ENCODE measurements at regions not wholly inside any gene's neighbourhood (a gene's known extent, or its start where the extent isn't known, plus 50 kb on each side); places are given as distances from the start of the nearest gene placed in this dataset.

DNA sequence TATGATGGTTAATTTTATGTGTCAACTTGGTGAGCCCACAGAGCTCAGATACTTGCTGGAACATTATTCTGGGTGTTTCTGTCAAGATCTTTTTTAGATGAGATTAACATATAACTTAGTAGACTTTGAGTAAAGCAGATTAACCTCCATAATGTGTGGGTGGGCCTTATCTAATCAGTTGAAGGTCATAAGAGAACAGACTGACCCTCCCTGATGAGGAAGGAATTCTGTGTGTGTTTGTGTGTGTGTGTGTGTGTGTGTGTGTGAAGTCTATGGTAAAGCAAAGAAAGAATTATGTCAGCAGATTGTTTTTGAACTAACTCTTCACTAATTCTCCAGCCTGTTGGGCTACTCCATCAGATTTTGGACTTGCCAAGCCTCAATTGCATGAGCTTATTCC, 232.2 kb upstream of the MEX3C start:
- H3K27me3 ChIP-seq = no peaks in the 10 kb centered on the region
- TF ChIP-seq POLR2A (IDR thresholded peaks at IDR 0.05) = no peak
- no peak for TF ChIP-seq EP300 (IDR thresholded peaks at IDR 0.05)
- no peak for TF ChIP-seq POLR2AphosphoS5 (IDR thresholded peaks at IDR 0.05)
- TF ChIP-seq CTCF (IDR thresholded peaks at IDR 0.05) = no peak
- intact Hi-C loops (cut with DNase I; ENCODE audit: low total_unique reads) = no loop called here
- no peaks in the 10 kb centered on the region for H3K9me3 ChIP-seq
- no peak overlapping the region for H3K27ac ChIP-seq
- H3K36me3 ChIP-seq = no peaks in the 10 kb centered on the region
- H3K4me1 ChIP-seq = no peaks in the 10 kb centered on the region
- no peak for DNase-seq
- no peak overlapping the region for H3K4me3 ChIP-seq

GRCh38 chr18:51430538-51430937, 233.1 kb upstream of the MEX3C start:
- Histone ChIP-seq H3K4me3 (no peak overlapping the region), H3K36me3 (no peaks in the 10 kb centered on the region), H3K27me3 (peaks cover 0 to 1% (median 0%) of the 10 kb centered on the region in 3 donors), H3K4me1 (no peaks in the 10 kb centered on the region), H3K27ac (no peak overlapping the region), H3K9me3 (no peaks in the 10 kb centered on the region)
- DNase-seq = no peak
- intact Hi-C loops (cut with DNase I; ENCODE audit: low total_unique reads) = no loop called here
- TF ChIP-seq POLR2A (IDR thresholded peaks at IDR 0.05) (no peak), CTCF (IDR thresholded peaks at IDR 0.05) (no peak), EP300 (IDR thresholded peaks at IDR 0.05) (no peak), POLR2AphosphoS5 (IDR thresholded peaks at IDR 0.05) (no peak)
- WGBS, 5 donors = 79 to 91% (median 86%) methylated on average over 1 of the region's 1 CpG

- 81 to 90% (median 87%) methylated on average over 4 of the region's 4 CpGs for WGBS, 5 donors
- no peaks in the 10 kb centered on the region for H3K4me1 ChIP-seq
- H3K27me3 ChIP-seq = peaks cover 0 to 20% (median 7%) of the 10 kb centered on the region in 3 donors
- H3K4me3 ChIP-seq = no peak overlapping the region
- DNase-seq = no peak
- H3K27ac ChIP-seq = no peak overlapping the region
- no peaks in the 10 kb centered on the region for H3K36me3 ChIP-seq
- intact Hi-C loops (cut with DNase I; ENCODE audit: low total_unique reads) = no loop called here
- no peaks in the 10 kb centered on the region for H3K9me3 ChIP-seq
- TF ChIP-seq CTCF (IDR thresholded peaks at IDR 0.05) (no peak), POLR2A (IDR thresholded peaks at IDR 0.05) (no peak), EP300 (IDR thresholded peaks at IDR 0.05) (no peak), POLR2AphosphoS5 (IDR thresholded peaks at IDR 0.05) (no peak)
Observed at GRCh38 chr18:51433296-51433695, 235.8 kb upstream of the MEX3C start.

DNA sequence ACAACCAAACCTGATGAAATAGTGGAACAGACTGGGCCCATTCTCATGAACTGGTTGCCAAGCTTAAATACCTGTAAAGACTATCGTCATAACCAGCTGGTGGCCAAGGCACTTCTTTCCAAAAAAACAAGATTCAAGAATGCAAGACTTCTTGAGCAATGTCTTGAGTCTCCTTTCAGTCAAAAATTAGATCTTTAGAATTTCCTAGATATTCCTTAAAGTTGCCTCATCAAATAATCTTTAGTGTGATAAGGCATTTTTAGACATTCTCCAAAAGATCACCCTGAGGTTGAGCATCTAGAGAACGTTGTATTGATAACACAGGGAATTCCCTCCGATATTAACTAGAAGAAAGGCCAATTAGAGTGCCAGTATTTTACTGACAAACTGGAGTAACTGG, 236.4 kb upstream of the MEX3C start:
- 75 to 78% (median 76%) methylated on average over 3 of the region's 3 CpGs for WGBS, 5 donors
- H3K27me3 ChIP-seq = peaks cover 0 to 22% (median 7%) of the 10 kb centered on the region in 3 donors
- no peaks in the 10 kb centered on the region for H3K36me3 ChIP-seq
- no peak overlapping the region for H3K27ac ChIP-seq
- H3K4me3 ChIP-seq = no peak overlapping the region
- DNase-seq = no peak
- no peak for TF ChIP-seq CTCF (IDR thresholded peaks at IDR 0.05)
- no peak for TF ChIP-seq POLR2A (IDR thresholded peaks at IDR 0.05)
- TF ChIP-seq POLR2AphosphoS5 (IDR thresholded peaks at IDR 0.05) = no peak
- no peak for TF ChIP-seq EP300 (IDR thresholded peaks at IDR 0.05)
- H3K9me3 ChIP-seq = no peaks in the 10 kb centered on the region
- H3K4me1 ChIP-seq = no peaks in the 10 kb centered on the region
- intact Hi-C loops (cut with DNase I; ENCODE audit: low total_unique reads) = no loop called here

All from stomach (tissue), 8 donors.